H1 (cell line): ENCODE measurements at regions not wholly inside any gene's neighbourhood (a gene's known extent, or its start where the extent isn't known, plus 50 kb on each side); places are given as distances from the start of the nearest gene placed in this dataset.

Source experiments
- CTCF ChIA-PET: fragments of 300-600 bp; sonication (Branson Sonifier 250); formaldehyde crosslinking; loops from one replicate; lab custom pipeline; 2021; ENCODE audit not compliant: partially characterized antibody; lab: Charles Lee
- POLR2A ChIA-PET: fragments of 300-600 bp; sonication (Branson Sonifier 250); formaldehyde crosslinking; loops from one replicate; lab custom pipeline; 2021; ENCODE audit warnings: inconsistent platforms; ENCODE audit not compliant: partially characterized antibody; lab: Charles Lee
- DNase-seq, 2 experiments: peaks; one replicate each; pipeline versions ENCODE4 v3.0.0 to v3.0.0-alpha.2; 2010 to 2022; ENCODE audit warnings: low spot score in 2 of 2, low read depth in 1 of 2, mixed read lengths in 1 of 2
- FAIRE-seq: peaks from 2 replicates; lab custom pipeline; 2011; peaks lifted over from hg19 to GRCh38; lab: Jason Lieb, UNC
- H2AFZ ChIP-seq: 2 replicates; pipeline ENCODE4 v1.8.1; 2012; ENCODE audit warnings: low read length, inconsistent platforms
- H2AK5ac ChIP-seq: 2 replicates; pipeline ENCODE4 v1.6.1; 2013; ENCODE audit warnings: low read depth, low read length
- H2BK120ac ChIP-seq: replicated peaks from 2 replicates; pipeline ENCODE3; 2013; ENCODE audit warnings: low read depth, low read length, inconsistent platforms
- H2BK12ac ChIP-seq: 2 replicates; pipeline ENCODE4 v1.6.1; 2013; ENCODE audit warnings: low read depth, low read length
- H2BK15ac ChIP-seq: 2 replicates; pipeline ENCODE4 v1.6.1; 2013; ENCODE audit warnings: low read length
- H2BK20ac ChIP-seq: 2 replicates; pipeline ENCODE4 v1.6.1; 2013; ENCODE audit warnings: low read length
- H2BK5ac ChIP-seq: 2 replicates; pipeline ENCODE4 v1.6.1; 2013; ENCODE audit warnings: low read depth, low read length
- H3K14ac ChIP-seq: 2 replicates; pipeline ENCODE4 v1.6.1; 2013; ENCODE audit warnings: inconsistent platforms; ENCODE audit not compliant: insufficient read length
- H3K18ac ChIP-seq: 2 replicates; pipeline ENCODE4 v1.6.1; 2013; ENCODE audit warnings: low read length; ENCODE audit errors: extremely low read depth
- H3K23ac ChIP-seq: 2 replicates; pipeline ENCODE4 v1.6.1; 2013; ENCODE audit warnings: inconsistent platforms; ENCODE audit not compliant: insufficient read length
- H3K23me2 ChIP-seq: 2 replicates; pipeline ENCODE4 v1.6.1; 2013; ENCODE audit warnings: low read depth, low read length
- H3K27ac ChIP-seq: 2 replicates; pipeline ENCODE4 v1.6.1; 2011; ENCODE audit warnings: low read depth, low read length, inconsistent platforms
- H3K27me3 ChIP-seq, 4 experiments: replicated peaks in 1 of 4; 1 replicate in 1 of 4; 2 replicates in 3 of 4; pipeline versions ENCODE4 v1.6.1 to v1.8.1; 2011 to 2013; ENCODE audit warnings: low read length in 3 of 4, mild to moderate bottlenecking in 3 of 4, inconsistent platforms in 2 of 4, mixed read lengths in 2 of 4, moderate library complexity in 1 of 4; ENCODE audit not compliant: control insufficient read depth in 3 of 4, insufficient read depth in 3 of 4; ENCODE audit errors: extremely low read depth in 1 of 4
- H3K36me3 ChIP-seq, 4 experiments: 2 replicates each; pipeline versions ENCODE4 v1.6.1 to v1.8.1; 2011 to 2013; ENCODE audit warnings: mild to moderate bottlenecking in 4 of 4, low read length in 3 of 4, moderate library complexity in 2 of 4, control low read depth in 1 of 4, inconsistent platforms in 1 of 4; ENCODE audit not compliant: insufficient read depth in 4 of 4, control insufficient read depth in 2 of 4
- H3K4ac ChIP-seq: replicated peaks from 2 replicates; pipeline ENCODE3; 2013; ENCODE audit warnings: low read length, low read depth, mixed read lengths, inconsistent platforms; ENCODE audit not compliant: insufficient read length
- H3K4me1 ChIP-seq, 4 experiments: replicated peaks in 1 of 4; 1 replicate in 1 of 4; 2 replicates in 3 of 4; pipeline versions ENCODE4 v1.6.1 to v1.8.1; 2011 to 2013; ENCODE audit warnings: low read length in 3 of 4, inconsistent platforms in 2 of 4, mixed read lengths in 1 of 4; ENCODE audit not compliant: insufficient read depth in 4 of 4, control insufficient read depth in 3 of 4
- H3K4me2 ChIP-seq, 2 experiments: 2 replicates each; pipeline versions ENCODE4 v1.6.1 to v1.8.1; 2011 to 2013; ENCODE audit warnings: low read depth in 2 of 2, low read length in 2 of 2, control low read depth in 1 of 2, inconsistent platforms in 1 of 2, mild to moderate bottlenecking in 1 of 2; ENCODE audit not compliant: insufficient read depth in 1 of 2
- H3K4me3 ChIP-seq, 4 experiments: fragments of 200-600, 300-600 bp in 1 of 4; sonication (generic), shearing (Covaris generic), sonication (Bioruptor Twin) in 1 of 4; 2 replicates each; pipeline versions ENCODE4 v1.5.1 to v1.8.1; 2011 to 2016; ENCODE audit warnings: low read length in 4 of 4, low read depth in 3 of 4, control low read depth in 2 of 4, inconsistent platforms in 2 of 4, mild to moderate bottlenecking in 2 of 4, mixed read lengths in 1 of 4, moderate library complexity in 1 of 4; ENCODE audit not compliant: insufficient read depth in 2 of 4; ENCODE audit errors: extremely low read depth in 1 of 4
- H3K56ac ChIP-seq: replicated peaks from 2 replicates; pipeline ENCODE3; 2013; ENCODE audit warnings: low read depth, mild to moderate bottlenecking, mixed read lengths, low read length, inconsistent platforms; ENCODE audit not compliant: insufficient read length
- H3K79me1 ChIP-seq: 2 replicates; pipeline ENCODE4 v1.6.1; 2013; ENCODE audit warnings: low read depth, low read length, control low read depth
- H3K79me2 ChIP-seq, 2 experiments: 2 replicates each; pipeline versions ENCODE4 v1.6.1 to v1.8.1; 2012 to 2013; ENCODE audit warnings: low read length in 2 of 2, mild to moderate bottlenecking in 2 of 2, inconsistent platforms in 1 of 2; ENCODE audit not compliant: insufficient read depth in 2 of 2, control insufficient read depth in 1 of 2
- H3K9ac ChIP-seq, 4 experiments: replicated peaks in 1 of 4; 1 replicate in 1 of 4; 2 replicates in 3 of 4; pipeline versions ENCODE4 v1.6.1 to v1.8.1; 2011 to 2013; ENCODE audit warnings: low read depth in 3 of 4, low read length in 3 of 4, control low read depth in 2 of 4, mild to moderate bottlenecking in 2 of 4, moderate library complexity in 2 of 4, inconsistent platforms in 1 of 4; ENCODE audit errors: extremely low read depth in 1 of 4
- H3K9me3 ChIP-seq, 2 experiments: 2 replicates each; pipeline versions ENCODE4 v1.6.1 to v1.8.1; 2012 to 2013; ENCODE audit warnings: mild to moderate bottlenecking in 2 of 2, moderate library complexity in 2 of 2, control low read depth in 1 of 2, inconsistent platforms in 1 of 2, low read depth in 1 of 2, low read length in 1 of 2, mixed read lengths in 1 of 2; ENCODE audit not compliant: insufficient read depth in 2 of 2
- H4K20me1 ChIP-seq, 2 experiments: replicated peaks in 1 of 2; 2 replicates each; pipeline versions ENCODE3 to v1.8.1; 2011 to 2013; ENCODE audit warnings: inconsistent platforms in 2 of 2, low read length in 2 of 2, mild to moderate bottlenecking in 1 of 2; ENCODE audit not compliant: insufficient read depth in 2 of 2, control insufficient read depth in 1 of 2
- H4K5ac ChIP-seq: 2 replicates; pipeline ENCODE4 v1.6.1; 2013; ENCODE audit warnings: low read length, low read depth, mixed read lengths, inconsistent platforms; ENCODE audit not compliant: insufficient read length
- H4K8ac ChIP-seq: 2 replicates; pipeline ENCODE4 v1.8.0; 2013; ENCODE audit warnings: mild to moderate bottlenecking, moderate library complexity, low read length, inconsistent platforms; ENCODE audit not compliant: insufficient read depth; ENCODE audit errors: extremely low read depth
- H4K91ac ChIP-seq: replicated peaks from 2 replicates; pipeline ENCODE3; 2013; ENCODE audit warnings: low read length, mixed read lengths, inconsistent platforms; ENCODE audit not compliant: insufficient read length
- CBX8 ChIP-seq: fragments of 300-800, 300-1000 bp; sonication (generic); IDR thresholded peaks from 2 replicates; pipeline ENCODE4 v1.7.1; 2016; ENCODE audit warnings: low read depth, low read length, borderline replicate concordance
- CEBPB ChIP-seq: IDR thresholded peaks from 2 replicates; pipeline ENCODE4 v1.6.1; 2012; ENCODE audit warnings: low read depth, low read length
- CHD2 ChIP-seq: IDR thresholded peaks from 2 replicates; pipeline ENCODE4 v1.6.1; 2012; ENCODE audit warnings: low read length, improper control_type of control experiment
- EP300 ChIP-seq, 2 experiments: IDR thresholded peaks; 1 replicate in 1 of 2; 2 replicates in 1 of 2; pipeline ENCODE4 v1.6.1; 2011 to 2012; ENCODE audit warnings: low read depth in 2 of 2, low read length in 2 of 2, mild to moderate bottlenecking in 2 of 2, borderline replicate concordance in 1 of 2, inconsistent platforms in 1 of 2, moderate library complexity in 1 of 2
- EZH2 ChIP-seq: fragments of 200-600 bp; sonication (generic); IDR thresholded peaks from 2 replicates; pipeline ENCODE4 v1.7.1; 2012; ENCODE audit warnings: low read depth, mild to moderate bottlenecking, moderate library complexity, low read length, inconsistent platforms; ENCODE audit not compliant: severe bottlenecking
- FOSL1 ChIP-seq: IDR thresholded peaks from 2 replicates; pipeline ENCODE4 v1.6.1; 2011; ENCODE audit warnings: mild to moderate bottlenecking, low read depth, low read length, moderate library complexity; ENCODE audit not compliant: insufficient read depth
- HDAC6 ChIP-seq: IDR thresholded peaks from one replicate; pipeline ENCODE4 v1.7.1; 2012; ENCODE audit warnings: low read depth, mild to moderate bottlenecking, inconsistent platforms, low read length, moderate library complexity
- MAFK ChIP-seq: IDR thresholded peaks from 2 replicates; pipeline ENCODE4 v1.6.1; 2012; ENCODE audit warnings: low read depth, mild to moderate bottlenecking, improper control_type of control experiment, low read length
- POLR2A ChIP-seq, 2 experiments: IDR thresholded peaks; 1 replicate in 1 of 2; 2 replicates in 1 of 2; pipeline ENCODE4 v1.6.1; 2011; ENCODE audit warnings: low read depth in 2 of 2, low read length in 2 of 2, mild to moderate bottlenecking in 2 of 2; ENCODE audit errors: control extremely low read depth in 1 of 2
- WGBS, 2 experiments: shearing (Covaris generic) in 1 of 2; methylation state at CpG; one replicate each; pipeline versions ENCODE4 v1.1.6 to v1.1.7; 2013 to 2015; ENCODE audit warnings: low lambda C conversion rate in 2 of 2, mixed read lengths in 2 of 2, inconsistent platforms in 1 of 2, low coverage in 1 of 2, missing lambda C conversion rate in 1 of 2; ENCODE audit not compliant: insufficient replicate concordance in 2 of 2, insufficient coverage in 1 of 2, insufficient read length in 1 of 2; ENCODE audit errors: extremely low coverage in 1 of 2, missing lambda C conversion rate in 1 of 2; 5-methylcytosine and 5-hydroxymethylcytosine counted together
- TF ChIP-seq, protein P1 (sequence below): IDR thresholded peaks from 2 replicates; pipeline ENCODE4 v1.6.1; 2011; ENCODE audit warnings: low read depth, mild to moderate bottlenecking, low read length; ENCODE audit not compliant: insufficient read depth

DNA sequence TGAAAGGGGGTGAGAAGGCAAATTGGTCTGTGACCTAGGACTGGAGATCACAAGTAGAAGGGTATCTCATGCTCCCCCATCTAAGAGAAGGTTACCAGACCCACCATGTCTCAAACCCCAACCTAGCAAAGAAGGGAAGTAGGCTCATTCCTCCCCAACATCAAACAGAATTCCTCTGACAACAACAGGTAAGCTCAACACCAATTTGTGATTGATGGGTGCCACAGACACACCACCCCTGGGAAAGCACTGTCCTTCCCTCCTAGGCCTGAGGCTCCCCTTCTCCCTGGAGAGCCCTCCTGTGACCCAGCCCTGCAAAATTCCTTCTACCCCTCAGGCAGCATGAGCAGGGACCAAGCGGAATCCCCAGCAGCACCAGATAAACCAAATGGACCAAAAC, 154.3 kb downstream of the BUD13 start:
- no peak overlapping the region for H3K56ac ChIP-seq
- no peak overlapping the region for H3K14ac ChIP-seq
- 0 out of 7 replicates have a peak, but pooled peaks cover 0 to 2% (median 0%) of the 10 kb centered on the region in 4 experiments for H3K4me1 ChIP-seq
- no peaks in the 10 kb centered on the region for H3K23me2 ChIP-seq
- no peak overlapping the region for H2BK12ac ChIP-seq
- H4K5ac ChIP-seq = no peak overlapping the region
- no peak overlapping the region for H2BK5ac ChIP-seq
- H3K18ac ChIP-seq = no peak overlapping the region
- H3K4me3 ChIP-seq = no peak overlapping the region
- H3K9me3 ChIP-seq = no peaks in the 10 kb centered on the region
- ChIA-PET CTCF (no interaction called here), POLR2A (no interaction called here)
- no peaks in the 10 kb centered on the region for H3K79me1 ChIP-seq
- no peak overlapping the region for H2AFZ ChIP-seq
- FAIRE-seq = no peak
- no peak overlapping the region for H4K8ac ChIP-seq
- no peaks in the 10 kb centered on the region for H3K27me3 ChIP-seq
- no peak overlapping the region for H3K4ac ChIP-seq
- H2AK5ac ChIP-seq = no peak overlapping the region
- no peak overlapping the region for H3K27ac ChIP-seq
- no peak overlapping the region for H2BK15ac ChIP-seq
- H4K20me1 ChIP-seq = no peaks in the 10 kb centered on the region
- H2BK20ac ChIP-seq = no peak overlapping the region
- no peaks in the 10 kb centered on the region for H3K36me3 ChIP-seq
- no peak overlapping the region for H4K91ac ChIP-seq
- H3K9ac ChIP-seq = no peak overlapping the region
- 93% methylated on average over 1 of the region's 1 CpG; no CpG with 5 or more reads in 1 of the 2 experiments for WGBS, 2 experiments
- H3K79me2 ChIP-seq = no peaks in the 10 kb centered on the region
- H2BK120ac ChIP-seq = no peak overlapping the region
- H3K4me2 ChIP-seq = no peak overlapping the region
- H3K23ac ChIP-seq = no peak overlapping the region
- no peak for DNase-seq
- TF ChIP-seq CHD2 (no peak), EP300 (IDR thresholded peaks at IDR 0.05; ENCODE audit: borderline replicate concordance in 1 of 2, low read depth in 2 of 2, low read length in 2 of 2) (no peak), HDAC6 (no peak), MAFK (no peak), FOSL1 (no peak), EZH2 (no peak), POLR2A (IDR thresholded peaks at IDR 0.05; ENCODE audit: control extremely low read depth in 1 of 2, low read depth in 2 of 2, low read length in 2 of 2) (no peak), CEBPB (no peak), CBX8 (no peak)
- TF ChIP-seq, protein P1, sequence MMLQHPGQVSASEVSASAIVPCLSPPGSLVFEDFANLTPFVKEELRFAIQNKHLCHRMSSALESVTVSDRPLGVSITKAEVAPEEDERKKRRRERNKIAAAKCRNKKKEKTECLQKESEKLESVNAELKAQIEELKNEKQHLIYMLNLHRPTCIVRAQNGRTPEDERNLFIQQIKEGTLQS = no peak
